ENCODE measurements at regions not wholly inside any gene's neighbourhood (a gene's known extent, or its start where the extent isn't known, plus 50 kb on each side); places are given as distances from the start of the nearest gene placed in this dataset.
"Not testable (repeated sequence)": the region's sequence is repeated elsewhere in the genome, so short reads cannot be mapped to it uniquely, and the experiment has no call there.

DNA sequence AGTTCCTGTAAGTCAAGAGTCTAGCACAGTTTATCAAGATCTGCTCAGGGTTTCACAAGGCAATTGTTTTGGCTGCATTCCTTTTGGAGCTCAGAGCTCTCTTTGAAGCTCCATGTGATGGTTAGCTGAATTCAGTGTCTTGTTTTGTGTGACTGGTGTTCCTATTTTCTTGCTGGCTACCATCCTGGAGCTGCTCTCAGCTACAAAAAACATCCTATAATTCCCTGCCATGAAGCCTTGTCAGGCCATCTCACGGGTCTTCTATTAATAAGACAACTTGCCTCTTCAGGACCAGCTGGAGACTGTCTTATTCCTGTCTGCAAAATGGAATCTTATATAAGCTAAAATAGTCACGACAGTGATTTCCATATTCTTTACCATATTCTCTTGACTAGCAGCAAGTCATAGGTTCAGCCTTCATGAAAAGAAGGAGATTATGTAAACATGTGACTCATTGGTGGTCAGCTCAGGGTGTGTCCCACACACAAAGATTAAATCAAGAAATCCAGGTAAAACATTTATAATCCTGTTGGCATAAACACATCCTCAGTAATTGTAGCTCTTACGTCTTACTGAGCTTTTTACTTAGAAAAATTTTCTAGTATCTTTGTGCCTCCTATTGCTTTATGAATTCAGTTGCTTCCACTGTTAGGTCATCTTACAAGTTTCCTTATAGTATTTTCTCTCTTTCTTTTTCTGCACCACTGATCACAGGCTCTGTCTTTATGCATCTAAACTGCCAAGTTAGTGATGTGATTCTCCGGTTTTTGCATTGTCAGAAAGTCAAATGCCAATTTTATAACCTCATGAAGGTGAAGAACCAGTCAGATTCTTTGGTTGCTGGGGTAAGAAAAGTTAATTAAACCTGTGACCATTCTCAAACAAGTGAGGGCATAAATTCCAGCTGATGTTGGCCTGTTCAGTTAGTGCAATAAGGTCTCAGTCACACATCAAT lies 378.5 kb upstream of the MGAT4C start:
- no peak for DNase-seq

DNA sequence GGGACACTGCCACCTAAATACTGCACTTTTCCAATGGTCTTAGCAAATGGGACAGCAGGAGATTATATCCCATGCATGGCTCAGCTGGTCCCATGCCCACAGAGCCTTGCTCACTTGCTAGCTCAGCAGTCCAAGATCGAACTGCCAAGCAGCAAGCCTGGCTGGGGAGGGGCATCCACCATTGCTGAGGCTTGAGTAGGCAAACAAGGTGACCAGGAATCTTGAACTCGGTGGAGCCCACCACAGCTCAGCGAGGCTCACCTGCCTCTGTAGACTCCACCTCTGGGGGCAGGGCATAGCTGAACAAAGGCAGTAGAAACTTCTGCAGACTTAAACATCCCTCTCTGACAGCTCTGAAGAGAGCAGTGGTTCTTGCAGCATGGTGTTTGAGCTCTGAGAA lies 370.8 kb upstream of the MGAT4C start:
- DNase-seq = no peak

DNA sequence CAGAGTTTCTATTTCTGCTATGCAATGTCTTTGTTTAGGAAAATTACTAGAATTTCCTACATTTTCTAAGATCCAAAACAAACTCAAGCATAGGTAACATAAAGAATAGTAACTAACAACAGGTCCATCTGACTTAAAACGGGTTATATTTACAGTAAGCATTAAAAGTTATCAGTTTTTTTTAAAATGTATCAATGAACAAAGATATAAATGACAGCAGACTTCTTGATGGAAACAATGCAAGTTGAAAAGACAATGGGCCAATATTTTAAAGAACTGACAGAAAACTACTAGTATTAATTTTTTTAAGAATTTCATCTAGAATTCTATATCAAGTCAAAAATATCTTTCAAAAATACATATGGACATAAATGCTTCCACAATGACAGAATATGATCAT lies 367.1 kb upstream of the MGAT4C start:
- DNase-seq = no peak

DNA sequence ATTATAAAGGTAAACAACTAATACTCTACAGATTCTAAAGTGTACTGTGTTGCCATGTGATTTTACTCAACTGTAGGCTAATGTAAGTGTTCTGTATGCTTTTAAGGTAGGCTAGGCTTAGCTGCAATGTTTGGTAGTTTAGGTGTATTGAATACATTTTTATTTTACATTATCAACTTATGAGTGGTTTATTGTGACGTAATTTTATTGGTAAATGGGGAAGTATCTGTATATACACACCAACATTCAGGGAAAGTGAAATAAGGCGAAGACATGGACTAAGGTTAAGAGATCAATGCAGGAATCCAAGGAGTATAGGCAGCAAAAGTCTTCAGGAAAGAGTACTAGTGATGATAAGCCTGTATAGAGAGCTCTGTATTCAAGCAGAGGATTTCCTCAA lies 365.8 kb upstream of the MGAT4C start:
- DNase-seq = no peak

DNA sequence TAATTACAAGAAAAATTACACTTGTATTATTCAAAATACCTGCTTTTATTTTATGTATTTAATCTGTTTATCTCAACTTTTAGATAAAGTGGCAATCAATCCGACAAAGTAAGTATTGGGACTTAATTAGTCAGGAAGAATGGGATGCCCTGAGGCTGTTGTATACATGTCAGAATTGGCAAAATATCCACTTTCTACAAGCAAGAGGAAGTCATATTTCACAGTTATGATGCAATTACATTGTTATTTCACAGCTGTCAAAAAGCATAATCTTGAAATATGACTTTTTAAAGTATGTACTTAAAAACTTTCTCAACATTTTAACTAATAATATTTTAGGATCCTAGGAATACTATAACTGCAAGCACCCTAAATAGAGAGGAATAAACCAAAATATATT lies 357.1 kb upstream of the MGAT4C start:
- DNase-seq = no peak

DNA sequence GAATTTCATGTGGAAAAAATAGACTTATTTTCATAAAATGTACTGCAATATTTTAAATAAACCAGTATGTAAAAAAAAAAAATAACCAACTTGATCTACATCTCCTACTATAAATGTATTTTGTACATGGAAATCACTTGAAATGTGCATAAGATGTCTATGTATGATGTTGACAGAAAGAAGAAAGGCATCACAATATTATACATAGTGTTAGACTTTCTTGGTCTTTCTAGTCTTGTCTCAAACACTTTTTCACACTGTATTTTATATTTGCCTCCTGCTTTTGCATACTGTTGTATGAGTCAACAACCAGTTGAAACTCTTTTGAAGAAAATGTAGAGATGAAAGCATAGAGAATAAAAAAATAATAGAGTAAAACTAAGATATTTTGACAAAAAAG lies 352.4 kb upstream of the MGAT4C start:
- DNase-seq = no peak

DNA sequence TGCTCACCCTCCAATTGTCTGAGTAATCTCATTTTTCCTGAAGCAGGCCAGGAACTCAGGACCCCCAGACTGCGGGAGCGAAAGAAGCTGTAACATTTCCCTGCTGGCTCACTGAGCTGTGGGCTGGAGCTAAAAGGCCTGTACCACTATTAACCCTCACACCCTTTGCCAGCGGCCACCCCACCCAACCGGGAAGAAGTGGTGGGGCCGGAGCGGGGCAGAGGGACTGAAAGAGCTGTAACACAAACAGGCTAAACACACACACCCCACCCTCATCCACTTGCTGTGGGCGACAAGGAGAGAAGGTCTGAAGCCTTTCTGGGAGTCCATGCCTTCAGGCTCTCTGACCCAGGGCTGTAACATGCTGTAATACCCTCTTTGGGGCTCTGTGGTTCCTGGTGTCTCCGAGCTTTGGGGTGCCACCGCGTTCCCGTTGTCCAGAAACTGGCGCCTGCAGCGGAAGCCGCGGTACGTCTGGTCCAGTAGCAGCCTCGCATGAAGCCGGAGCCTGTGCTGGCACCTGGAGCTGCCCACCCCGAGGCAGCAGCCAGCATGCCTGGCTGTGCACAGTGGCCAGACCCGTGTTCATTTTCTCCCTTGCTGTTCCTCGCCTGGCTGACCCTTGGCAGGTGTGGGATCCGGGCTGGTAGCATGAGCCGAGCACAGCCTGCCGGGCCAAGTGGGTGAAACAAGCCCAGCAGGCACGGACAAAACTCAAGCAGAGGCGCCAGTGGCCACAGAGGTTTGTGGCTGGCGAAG lies 345.5 kb upstream of the MGAT4C start:
- DNase-seq = no peak

DNA sequence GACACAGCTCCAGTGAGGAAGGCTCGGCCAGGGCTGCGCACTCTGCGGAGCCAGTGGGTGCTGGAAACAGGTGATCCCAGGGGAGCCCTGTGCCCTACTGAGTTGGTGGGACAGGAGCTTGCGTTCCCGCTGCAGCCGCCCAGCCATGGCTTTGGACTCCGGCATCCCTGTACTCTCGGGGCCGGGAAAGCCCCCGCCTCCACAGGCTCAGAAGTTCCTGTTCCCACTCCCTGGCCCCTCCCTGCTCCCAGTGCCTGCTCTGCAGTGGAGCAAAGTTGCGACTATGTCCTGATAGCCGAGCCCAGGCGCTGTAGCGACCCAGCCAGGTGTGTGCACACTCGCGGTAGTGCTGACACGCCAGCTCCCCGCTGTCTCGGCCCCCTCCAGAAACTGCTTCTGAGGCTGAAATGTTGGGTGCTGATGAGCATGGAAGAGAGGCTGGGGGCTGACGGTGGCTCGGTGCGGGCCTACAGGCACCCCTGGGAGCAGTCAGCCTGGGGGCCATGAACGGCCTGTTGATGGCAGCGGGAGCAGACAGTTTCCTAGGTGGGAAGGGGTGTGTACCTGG lies 344.6 kb upstream of the MGAT4C start:
- no peak for DNase-seq

DNA sequence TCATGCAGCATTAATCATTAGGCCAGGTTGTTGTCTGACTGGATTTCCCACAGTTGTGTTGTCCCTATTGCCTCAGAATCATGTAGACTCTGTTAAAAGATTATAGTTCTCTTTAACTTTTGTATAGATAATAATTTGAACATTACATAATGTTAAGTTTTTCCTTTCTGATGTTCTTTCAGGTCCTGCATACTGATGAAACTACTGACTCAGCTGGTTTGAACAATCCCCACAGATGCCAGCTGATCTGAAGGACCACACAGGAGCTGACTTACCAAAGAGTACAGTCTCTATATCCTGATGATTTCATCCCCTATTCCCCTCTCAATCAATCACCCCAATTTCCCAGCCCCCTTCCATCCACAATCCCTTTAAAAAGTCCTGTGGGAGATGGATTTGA lies 341.2 kb upstream of the MGAT4C start:
- DNase-seq = no peak

DNA sequence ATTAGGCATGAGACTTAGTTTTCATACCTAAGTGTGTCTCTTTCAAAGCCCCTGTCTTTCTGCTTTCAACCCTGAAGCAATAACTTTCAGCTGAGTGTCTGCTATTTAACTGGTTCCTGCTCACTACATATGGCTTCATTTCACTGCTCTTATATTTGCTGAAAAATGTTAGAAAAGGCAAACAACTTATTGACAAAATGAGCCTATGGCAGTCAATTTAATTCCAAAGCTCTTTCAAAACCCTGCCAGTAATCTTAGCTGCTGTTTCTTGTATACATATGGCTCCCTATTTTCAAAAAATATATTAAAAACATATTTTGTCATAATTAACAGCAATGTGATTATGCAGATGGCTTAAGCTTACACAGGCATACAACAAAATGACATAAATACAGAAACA lies 334.1 kb upstream of the MGAT4C start:
- no peak for DNase-seq

DNA sequence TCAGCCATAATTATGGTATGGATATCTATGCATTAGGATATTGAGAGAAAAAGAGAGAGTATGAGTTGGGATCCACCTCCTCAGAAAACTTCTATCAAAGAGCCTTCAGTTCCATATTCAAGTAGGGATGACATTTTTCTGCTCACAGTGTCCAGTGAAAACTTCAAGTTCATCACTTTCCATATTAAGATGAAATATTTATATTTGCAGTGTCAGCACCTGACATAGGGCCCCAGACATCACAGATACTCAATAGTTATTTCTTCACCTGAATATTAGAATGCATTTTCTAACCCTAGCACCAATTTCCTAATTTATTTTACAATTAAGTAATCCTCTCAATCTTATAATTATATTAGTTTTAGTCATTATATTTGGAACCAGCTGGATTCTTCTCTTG lies 318.0 kb upstream of the MGAT4C start:
- DNase-seq = no peak

DNA sequence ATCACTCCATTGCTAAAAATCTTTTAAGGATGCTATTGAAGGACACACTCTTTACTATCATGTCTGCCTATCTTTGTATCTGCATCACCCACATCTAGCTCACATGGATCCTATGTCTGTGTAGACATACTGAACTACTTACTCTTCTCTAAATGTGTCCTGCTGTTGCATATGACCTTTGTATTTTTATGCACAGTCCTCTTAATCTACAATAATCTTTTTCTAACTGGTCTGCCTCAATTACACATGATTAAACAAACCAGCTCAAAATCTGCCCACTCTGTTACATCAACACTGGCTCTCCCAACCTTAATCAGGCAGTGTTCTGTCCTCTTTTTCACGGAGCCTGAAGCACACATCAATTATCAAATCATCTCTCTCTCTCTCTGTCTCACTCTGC lies 316.3 kb upstream of the MGAT4C start:
- DNase-seq = no peak

DNA sequence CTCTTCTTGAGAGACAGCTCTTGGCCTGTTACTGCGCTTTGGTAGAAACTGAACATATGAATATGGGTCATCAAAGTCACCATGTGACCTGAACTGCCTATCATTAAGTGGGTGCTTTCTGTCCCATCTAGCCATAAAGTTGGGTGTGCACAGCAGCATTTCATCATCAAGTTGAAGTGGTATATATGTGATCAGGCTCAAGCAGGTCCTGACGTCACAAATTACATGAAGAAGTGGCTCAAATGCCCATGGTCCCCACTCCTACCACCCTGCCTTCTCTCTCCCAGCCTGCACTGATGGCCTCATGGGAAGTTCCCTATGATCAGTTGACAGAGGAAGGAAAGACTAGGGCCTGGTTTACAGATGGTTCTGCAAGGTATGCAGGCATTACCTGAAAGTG lies 308.8 kb upstream of the MGAT4C start:
- no peak for DNase-seq

DNA sequence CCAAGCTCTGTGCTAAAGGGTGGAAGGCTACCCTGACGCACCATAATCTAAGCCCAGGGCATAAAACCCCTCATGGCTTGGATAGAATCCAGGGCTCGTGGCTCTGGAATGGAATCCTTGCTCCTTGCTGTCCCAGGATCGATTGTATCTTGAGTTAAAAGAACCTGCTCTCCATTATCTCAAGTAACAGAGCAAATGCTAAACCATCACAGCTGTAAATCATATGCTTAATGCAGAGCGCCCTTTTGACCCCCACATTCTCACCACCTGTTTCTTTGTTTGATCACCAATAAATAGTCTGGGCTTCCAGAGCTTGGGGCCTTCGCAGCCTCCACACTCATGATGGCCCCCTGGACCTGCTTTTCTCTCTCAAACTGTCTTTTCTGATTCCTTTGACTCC lies 299.3 kb upstream of the MGAT4C start:
- not testable (repeated sequence) for DNase-seq

DNA sequence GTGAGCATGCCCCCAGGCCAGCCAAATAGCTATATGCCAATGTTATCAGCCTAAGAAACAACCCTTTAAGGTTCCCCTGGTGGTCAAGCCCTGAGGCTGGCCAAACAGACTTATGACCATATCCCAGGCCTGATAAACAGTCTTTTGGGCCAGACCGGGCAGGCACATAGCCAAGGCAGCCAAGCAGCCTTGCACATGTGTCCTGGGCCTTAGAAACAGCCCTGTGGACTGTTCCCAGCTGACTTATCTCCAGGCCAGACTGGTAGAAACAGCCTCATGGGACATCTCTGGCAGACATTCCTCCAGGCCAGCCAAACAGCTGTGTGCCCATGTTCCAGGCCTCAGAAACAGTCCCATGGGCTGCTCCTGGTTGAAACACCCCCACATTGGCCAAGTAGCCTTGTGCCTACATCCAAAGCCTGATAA lies 295.0 kb upstream of the MGAT4C start:
- no peak for DNase-seq

DNA sequence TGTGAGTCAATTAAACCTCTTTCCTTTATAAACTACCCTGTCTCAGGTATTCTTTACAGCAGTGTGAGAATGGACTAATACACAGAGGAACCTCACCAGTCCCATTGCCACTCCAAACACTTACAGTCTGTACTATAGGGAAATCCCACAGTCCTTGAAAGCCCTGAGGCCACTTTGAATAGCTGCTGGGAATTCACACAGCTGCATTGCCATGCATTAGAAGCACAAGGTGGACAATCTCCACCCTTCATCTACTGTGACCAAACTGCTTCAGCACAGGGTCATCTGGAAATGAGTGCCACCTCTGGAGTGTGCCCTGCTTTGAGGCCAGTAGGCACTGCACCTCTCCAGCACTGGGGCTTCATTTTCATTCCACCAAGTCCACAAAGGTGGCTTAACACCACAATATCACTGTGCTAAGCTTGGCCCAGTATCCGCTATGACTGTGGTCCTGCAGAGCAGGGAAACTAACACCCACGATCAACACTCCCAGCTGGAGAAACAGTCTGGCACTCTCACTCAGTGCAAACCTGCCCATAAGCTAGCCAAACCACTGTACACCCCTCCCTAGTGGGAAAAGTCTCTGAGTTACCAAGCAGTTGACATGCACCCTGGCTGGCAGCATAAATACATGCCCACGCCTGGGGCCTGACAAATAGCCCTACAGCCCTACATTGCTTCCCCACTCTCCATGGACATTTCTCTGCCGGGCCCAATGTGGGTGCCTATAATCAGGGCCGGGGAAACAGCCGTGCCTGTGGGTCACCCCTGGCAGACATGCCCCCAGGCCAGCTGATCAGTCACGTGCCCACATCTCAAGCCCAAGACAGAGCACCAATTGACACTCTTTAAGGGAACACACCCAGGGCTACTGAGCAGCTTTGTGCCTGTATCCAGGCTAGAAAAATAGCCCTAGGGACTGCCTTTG lies 294.3 kb upstream of the MGAT4C start:
- DNase-seq = no peak

DNA sequence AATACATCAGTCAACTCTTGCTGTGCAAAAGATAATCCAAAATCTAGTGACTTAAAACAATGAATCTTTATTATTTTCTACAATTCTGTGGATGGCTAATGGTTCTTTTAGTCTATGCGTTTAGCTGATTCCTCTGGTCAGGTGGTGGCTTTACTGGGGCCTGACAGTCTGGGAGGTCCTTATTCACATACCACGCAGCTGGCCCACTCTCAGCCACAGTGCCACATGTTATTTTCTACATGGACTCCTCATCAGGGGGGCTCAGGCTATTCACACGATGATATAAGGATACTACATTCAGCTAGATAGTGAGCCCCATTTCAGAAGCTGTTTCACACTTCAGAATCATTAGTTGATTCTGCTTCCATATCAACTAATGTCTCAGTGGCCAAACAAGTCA lies 287.5 kb upstream of the MGAT4C start:
- no peak for DNase-seq

DNA sequence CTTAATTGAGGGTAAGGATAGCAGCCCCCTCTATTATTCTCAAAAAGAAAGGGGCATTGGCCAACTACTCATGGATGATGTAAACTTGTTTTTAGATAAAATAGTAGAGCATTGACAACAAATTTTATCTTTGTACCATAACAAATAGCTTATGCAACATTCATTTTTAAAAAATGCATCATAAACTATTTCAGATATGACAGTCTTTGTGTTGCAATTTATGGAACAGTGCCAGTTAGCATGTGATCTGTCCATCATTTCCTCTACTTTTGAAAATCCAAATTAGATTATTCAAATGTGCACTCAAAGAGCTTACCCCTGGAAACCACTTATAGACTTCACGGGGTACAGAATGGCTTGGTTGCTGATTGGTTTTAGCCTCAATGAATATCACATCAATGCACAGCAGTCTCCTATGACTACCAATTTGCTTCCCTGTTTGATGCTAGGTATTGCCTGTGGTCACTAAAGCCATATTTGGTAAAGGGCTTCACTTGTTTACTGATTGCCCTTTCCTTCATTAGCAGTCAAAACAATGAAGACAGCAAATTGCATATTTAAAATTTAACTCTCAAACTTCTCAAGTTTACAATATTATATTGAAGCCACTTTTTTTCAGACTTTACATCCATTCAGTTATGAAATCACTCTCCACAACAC lies 274.9 kb upstream of the MGAT4C start:
- no peak for DNase-seq

DNA sequence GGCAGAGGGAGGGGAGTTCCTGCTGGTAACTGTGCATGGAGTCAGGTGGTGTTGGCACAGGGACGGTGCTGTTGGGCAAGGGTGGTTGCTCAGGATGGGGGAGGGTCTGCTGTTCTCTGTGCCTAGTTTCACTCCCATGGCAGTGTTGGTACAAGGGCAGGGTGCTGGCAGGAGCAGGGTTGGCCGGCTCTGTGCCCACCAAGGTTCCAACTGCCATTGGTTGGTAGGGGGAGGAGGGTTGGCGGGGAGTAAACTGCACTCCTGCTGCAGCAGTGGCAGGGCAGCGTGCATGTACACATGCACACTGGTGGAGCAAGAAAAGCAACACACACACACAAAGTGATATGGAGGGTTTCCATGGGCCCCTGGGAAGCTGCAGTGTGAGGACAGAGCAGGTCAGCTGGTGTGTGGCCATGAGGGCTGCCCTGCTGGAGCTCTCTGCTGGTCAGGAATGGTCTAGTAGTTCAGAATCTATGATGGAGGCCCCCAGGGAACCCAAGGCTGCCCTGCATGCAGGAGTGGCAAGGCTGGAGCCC lies 269.9 kb upstream of the MGAT4C start:
- DNase-seq = no peak

DNA sequence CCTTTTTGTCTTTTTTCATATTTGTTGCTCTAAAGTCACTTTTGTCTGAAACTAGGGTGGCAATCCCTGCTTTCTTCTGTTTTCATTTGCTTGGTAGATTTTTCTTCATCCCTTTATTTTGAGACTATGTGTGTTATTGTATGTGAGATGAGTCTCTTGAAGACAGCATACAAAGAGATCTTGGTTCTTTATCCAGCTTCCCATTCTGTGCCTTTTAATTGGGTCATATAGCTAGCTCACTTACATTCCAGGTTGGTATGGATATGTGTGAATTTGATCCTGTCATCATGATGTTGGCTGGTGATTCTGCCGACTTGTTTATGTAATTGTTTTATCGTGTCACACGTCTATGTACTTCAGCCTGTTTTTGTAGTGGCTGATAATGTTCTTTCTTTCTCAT lies 267.7 kb upstream of the MGAT4C start:
- DNase-seq = no peak

DNA sequence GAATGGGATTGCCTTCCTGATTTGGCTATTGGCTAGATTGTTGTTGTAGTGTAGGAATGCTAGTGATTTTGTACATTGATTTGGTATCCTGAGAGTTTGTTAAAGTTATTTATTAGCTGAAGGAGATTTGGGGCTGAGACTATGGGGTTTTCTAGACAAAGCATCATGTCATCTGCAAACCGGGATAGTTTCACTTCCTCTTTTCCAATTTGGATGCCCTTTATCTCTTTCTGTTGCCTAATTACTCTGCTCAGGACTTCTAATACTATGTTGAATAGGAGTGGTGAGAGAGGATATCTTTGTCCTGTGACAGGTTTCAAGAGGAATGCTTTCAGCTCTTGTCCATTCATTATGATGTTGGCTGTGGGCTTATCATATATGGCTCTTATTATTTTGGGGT lies 265.7 kb upstream of the MGAT4C start:
- no peak for DNase-seq

DNA sequence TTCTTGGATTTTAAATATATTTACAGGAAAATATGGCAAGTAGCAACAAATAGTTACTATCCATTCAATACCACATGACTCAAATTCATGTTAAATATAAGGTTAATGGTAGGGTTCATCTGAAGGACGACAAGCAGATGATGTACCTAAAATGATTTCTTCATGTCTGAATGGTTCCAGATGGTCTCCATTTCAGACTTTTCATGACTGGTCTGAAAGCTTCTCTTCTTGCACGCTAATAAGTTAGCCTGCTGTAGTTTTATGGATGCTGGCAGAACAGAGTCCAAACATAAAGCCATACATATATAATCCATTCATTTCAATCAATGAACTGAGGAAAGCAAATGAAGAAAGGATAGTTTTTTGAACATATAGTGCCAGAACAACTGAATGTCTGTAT lies 257.0 kb upstream of the MGAT4C start:
- no peak for DNase-seq
